Fibroblast of peridontal ligament (primary cell): ENCODE measurements at regions not wholly inside any gene's neighbourhood (a gene's known extent, or its start where the extent isn't known, plus 50 kb on each side); places are given as distances from the start of the nearest gene placed in this dataset.
"Not testable (repeated sequence)": the region's sequence is repeated elsewhere in the genome, so short reads cannot be mapped to it uniquely, and the experiment has no call there.

Source experiments
- DNase-seq: peaks from one replicate; pipeline ENCODE4 v3.0.0-alpha.2; 2010; ENCODE audit errors: extremely low read depth

DNA sequence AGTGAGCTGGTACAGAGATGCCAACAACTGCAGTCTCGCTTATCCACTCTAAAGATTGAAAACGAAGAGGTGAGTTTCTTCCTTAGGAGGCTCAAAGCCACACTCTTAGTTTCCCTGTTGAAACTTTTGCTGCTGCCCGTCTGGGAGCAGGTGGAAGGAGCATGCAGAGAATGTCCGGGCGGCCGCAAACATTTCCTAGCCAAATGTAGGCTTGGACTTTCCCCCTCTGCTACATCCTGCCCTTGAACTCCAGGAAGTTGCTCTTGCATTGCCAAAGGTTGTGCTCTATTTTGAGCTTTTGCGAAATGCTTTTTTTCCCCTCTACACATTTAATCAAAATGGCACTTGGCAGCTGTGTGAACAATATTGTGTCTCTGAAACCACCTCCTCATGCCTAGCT is 65.0 kb upstream of the IKBKE start:
- not testable (repeated sequence) for DNase-seq

- not testable (repeated sequence) for DNase-seq
Observed at GRCh38 chr1:206408371-206409288, 61.6 kb upstream of the IKBKE start.

- DNase-seq: no peak
Observed at GRCh38 chr1:206411321-206411720, 59.0 kb upstream of the IKBKE start.

GRCh38 chr1:206415942-206416341 is 54.3 kb upstream of the IKBKE start:
- DNase-seq: no peak

- DNase-seq: no peak
Observed at GRCh38 chr1:206417774-206418614, 52.3 kb upstream of the IKBKE start.

DNA sequence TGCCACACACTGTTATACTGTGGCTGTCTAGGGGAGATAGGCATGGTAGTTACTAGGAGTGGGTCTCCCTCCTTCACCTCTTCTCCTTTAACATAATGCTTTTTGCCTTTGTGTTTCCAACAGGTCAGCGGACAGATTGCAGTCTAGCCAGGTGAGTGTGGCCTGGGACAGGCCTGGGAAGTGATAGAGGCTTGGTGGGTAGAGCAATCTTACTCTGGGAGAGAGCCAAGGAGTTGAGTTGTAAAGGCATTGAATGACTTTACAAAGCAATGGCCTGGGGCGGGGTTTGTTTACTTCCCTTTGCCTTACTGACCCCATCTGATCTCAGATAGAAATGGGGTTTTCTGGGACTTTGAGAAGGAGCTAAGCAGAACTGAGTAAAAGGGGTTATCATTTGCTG is 51.0 kb upstream of the IKBKE start:
- DNase-seq: no peak

DNA sequence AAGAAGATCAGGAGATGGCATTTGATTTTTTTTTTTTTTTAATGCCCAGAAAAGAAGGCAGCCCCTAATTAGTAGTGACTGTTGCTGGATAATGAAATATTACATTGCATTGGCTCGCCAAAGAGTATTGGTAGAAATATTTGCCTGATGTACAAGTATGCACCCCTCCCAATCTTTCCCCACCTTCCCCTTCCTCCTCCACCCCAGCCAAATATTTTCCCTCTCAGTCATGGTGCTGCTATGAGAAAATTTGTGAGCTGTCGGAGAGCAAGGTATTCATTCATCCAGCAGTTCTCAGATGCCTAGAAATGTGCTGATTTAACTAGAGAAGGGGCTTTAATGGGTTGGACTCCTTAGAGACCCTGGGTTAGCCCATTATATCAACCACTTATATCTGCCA is 50.5 kb upstream of the IKBKE start:
- peak; percentile 20 for DNase-seq

GRCh38 chr1:206420471-206420870 is 49.8 kb upstream of the IKBKE start:
- DNase-seq: no peak
